ENCODE measurements at regions not wholly inside any gene's neighbourhood (a gene's known extent, or its start where the extent isn't known, plus 50 kb on each side); places are given as distances from the start of the nearest gene placed in this dataset.

GRCh38 chr15:46644501-46645481 is 1010.0 kb downstream of the SQOR start:
- TF ChIP-seq CTCF (IDR thresholded peaks at IDR 0.05), result no peak
- no peak for TF ChIP-seq POLR2A (IDR thresholded peaks at IDR 0.05)

Measured in uterus (tissue), 2 donors.